MM.1S (cell line): ENCODE measurements at regions not wholly inside any gene's neighbourhood (a gene's known extent, or its start where the extent isn't known, plus 50 kb on each side); places are given as distances from the start of the nearest gene placed in this dataset.

Source experiments
- CTCF ChIP-seq: fragments of 300-600 bp; sonication (generic); IDR thresholded peaks from 2 replicates; pipeline ENCODE4 v1.5.1; 2016; ENCODE audit warnings: antibody characterized with exemption, low read length, mixed read lengths
- EZH2 ChIP-seq: fragments of 300-600 bp; sonication (generic); optimal IDR thresholded peaks from 2 replicates; pipeline ENCODE3; 2017; ENCODE audit warnings: low read depth, mild to moderate bottlenecking, antibody characterized with exemption, low read length, mixed read lengths

DNA sequence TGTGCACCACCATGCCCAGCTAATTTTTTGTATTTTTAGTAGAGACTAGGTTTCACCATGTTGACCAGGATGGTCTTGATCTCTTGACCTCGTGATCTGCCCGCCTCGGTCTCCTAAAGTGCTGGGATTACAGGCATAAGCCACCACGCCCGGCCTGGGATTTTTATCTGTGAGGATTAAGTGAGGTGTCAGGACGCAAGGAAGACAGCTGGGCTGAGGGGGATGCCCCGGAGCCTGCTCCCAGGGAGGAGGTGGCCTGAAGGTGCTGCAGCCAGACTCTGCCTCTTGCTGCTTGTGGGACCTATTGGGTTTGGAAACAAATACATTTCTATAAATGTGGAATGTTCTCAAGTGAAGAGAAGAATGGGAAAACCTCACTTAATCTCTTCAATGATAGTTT, 131.6 kb downstream of the OLFM4 start:
- TF ChIP-seq CTCF, result no peak
- no peak for TF ChIP-seq EZH2
